GM23248 (cell line): ENCODE measurements at regions not wholly inside any gene's neighbourhood (a gene's known extent, or its start where the extent isn't known, plus 50 kb on each side); places are given as distances from the start of the nearest gene placed in this dataset.

ENCODE experiments used
- DNase-seq: peaks from one replicate; pipeline ENCODE4 v3.0.0-alpha.2; 2015
- H2AFZ ChIP-seq: fragments of 200-600 bp; sonication (generic); 2 replicates; pipeline ENCODE4 v1.6.1; 2016; ENCODE audit warnings: antibody characterized with exemption
- H3F3A ChIP-seq: fragments of 200-600 bp; sonication (generic); 2 replicates; pipeline ENCODE4 v1.6.1; 2016; ENCODE audit warnings: mild to moderate bottlenecking, antibody characterized with exemption, mixed run types; ENCODE audit not compliant: insufficient read depth
- H3K27ac ChIP-seq: fragments of 200-600 bp; sonication (generic); 2 replicates; pipeline ENCODE4 v1.5.1; 2016; ENCODE audit warnings: mild to moderate bottlenecking
- H3K27me3 ChIP-seq: fragments of 200-600 bp; sonication (generic); replicated peaks from 2 replicates; pipeline ENCODE4 v1.6.1; 2016; ENCODE audit warnings: mild to moderate bottlenecking; ENCODE audit not compliant: insufficient read depth
- H3K36me3 ChIP-seq: fragments of 200-600 bp; sonication (generic); 2 replicates; pipeline ENCODE4 v1.6.1; 2016; ENCODE audit warnings: low read depth, mild to moderate bottlenecking
- H3K4me1 ChIP-seq: fragments of 200-600 bp; sonication (generic); 2 replicates; pipeline ENCODE4 v1.6.1; 2016; ENCODE audit warnings: mild to moderate bottlenecking; ENCODE audit not compliant: insufficient read depth
- H3K4me2 ChIP-seq: fragments of 200-600 bp; sonication (generic); one replicate; pipeline ENCODE4 v1.6.1; 2016; ENCODE audit warnings: mild to moderate bottlenecking; ENCODE audit not compliant: unreplicated experiment
- H3K4me3 ChIP-seq: fragments of 200-600 bp; sonication (generic); 2 replicates; pipeline ENCODE4 v1.5.1; 2016; ENCODE audit warnings: mild to moderate bottlenecking
- H3K79me2 ChIP-seq: fragments of 200-600 bp; sonication (generic); 2 replicates; pipeline ENCODE4 v1.6.1; 2016; ENCODE audit warnings: mild to moderate bottlenecking; ENCODE audit not compliant: insufficient read depth
- H3K9ac ChIP-seq: fragments of 200-600 bp; sonication (generic); 2 replicates; pipeline ENCODE4 v1.6.1; 2016; ENCODE audit warnings: mild to moderate bottlenecking
- H3K9me2 ChIP-seq: fragments of 200-600 bp; sonication (generic); 2 replicates; pipeline ENCODE4 v1.6.1; 2016; ENCODE audit warnings: mixed run types, mild to moderate bottlenecking, moderate library complexity; ENCODE audit not compliant: insufficient read depth
- H3K9me3 ChIP-seq: fragments of 200-600 bp; sonication (generic); one replicate; pipeline ENCODE4 v1.6.1; 2017; ENCODE audit warnings: low read depth
- H4K20me1 ChIP-seq: fragments of 200-600 bp; sonication (generic); 2 replicates; pipeline ENCODE4 v1.6.0; 2016; ENCODE audit not compliant: insufficient read depth
- EZH2 ChIP-seq: fragments of 200-600 bp; sonication (generic); IDR thresholded peaks from 2 replicates; pipeline ENCODE4 v1.6.1; 2018; ENCODE audit warnings: antibody characterized with exemption, mild to moderate bottlenecking; ENCODE audit not compliant: insufficient read depth, poor library complexity, severe bottlenecking
- EZH2phosphoT487 ChIP-seq: fragments of 200-600 bp; sonication (generic); IDR thresholded peaks from 2 replicates; pipeline ENCODE4 v1.6.1; 2018; ENCODE audit warnings: antibody characterized with exemption, moderate library complexity, mild to moderate bottlenecking, low read depth; ENCODE audit not compliant: insufficient read depth
- WGBS, 2 experiments: methylation state at CpG; one replicate each; pipeline ENCODE4 v1.1.6; 2015 to 2017; ENCODE audit warnings: low lambda C conversion rate in 2 of 2, low coverage in 1 of 2; ENCODE audit errors: missing lambda C conversion rate in 2 of 2; 5-methylcytosine and 5-hydroxymethylcytosine counted together
- in situ Hi-C: fragments of 300-500 bp; cut with MboI; formaldehyde crosslinking; loops from 2 replicates; pipeline ENCODE4 v1.15.0; 2020

- H3K4me3 ChIP-seq = no peak overlapping the region
- in situ Hi-C loops = no loop called here
- H3K27ac ChIP-seq = no peak overlapping the region
- H3K36me3 ChIP-seq = no peaks in the 10 kb centered on the region
- 42 to 55% methylated on average over 3 of the region's 3 CpGs for WGBS, 2 experiments
- no peak overlapping the region for H3K4me2 ChIP-seq
- H3K79me2 ChIP-seq = no peaks in the 10 kb centered on the region
- H3K27me3 ChIP-seq = peaks cover 16% of the 10 kb centered on the region
- no peak overlapping the region for H3K9ac ChIP-seq
- TF ChIP-seq EZH2 = no peak
- no peak for DNase-seq
- H3K9me2 ChIP-seq = no peaks in the 10 kb centered on the region
- no peaks in the 10 kb centered on the region for H4K20me1 ChIP-seq
- H3K4me1 ChIP-seq = no peaks in the 10 kb centered on the region
- H3K9me3 ChIP-seq = no peaks in the 10 kb centered on the region
- H2AFZ ChIP-seq = no peak overlapping the region
- H3F3A ChIP-seq = no peaks in the 10 kb centered on the region
Measured at GRCh38 chr9:82554381-82554780, 508.6 kb downstream of the RASEF start.

- H3K27me3 ChIP-seq = peaks cover 10% of the 10 kb centered on the region; the same call in 1 of the 2 replicates
- TF ChIP-seq EZH2phosphoT487 (no peak), EZH2 (no peak)
- H3K79me2 ChIP-seq = no peaks in the 10 kb centered on the region
- no peaks in the 10 kb centered on the region for H3F3A ChIP-seq
- no peak for DNase-seq
- H3K36me3 ChIP-seq = no peaks in the 10 kb centered on the region
- H3K4me3 ChIP-seq = no peak overlapping the region
- in situ Hi-C loops = no loop called here
- H3K9me3 ChIP-seq = no peaks in the 10 kb centered on the region
- no peak overlapping the region for H3K9ac ChIP-seq
- 13 to 21% methylated on average over 1 of the region's 1 CpG for WGBS, 2 experiments
- no peak overlapping the region for H3K27ac ChIP-seq
- H3K9me2 ChIP-seq = no peaks in the 10 kb centered on the region
- H3K4me2 ChIP-seq = no peak overlapping the region
- H2AFZ ChIP-seq = no peak overlapping the region
- no peaks in the 10 kb centered on the region for H3K4me1 ChIP-seq
- H4K20me1 ChIP-seq = no peaks in the 10 kb centered on the region
Measured at GRCh38 chr9:82555031-82555430, 507.9 kb downstream of the RASEF start.

GRCh38 chr9:82555431-82556051 is 507.4 kb downstream of the RASEF start:
- peaks cover 7% of the 10 kb centered on the region; the same call in 1 of the 2 replicates for H3K27me3 ChIP-seq
- in situ Hi-C loops = no loop called here
- no peaks in the 10 kb centered on the region for H3K36me3 ChIP-seq
- no peaks in the 10 kb centered on the region for H3K79me2 ChIP-seq
- no peak overlapping the region for H3K27ac ChIP-seq
- H3K4me1 ChIP-seq = no peaks in the 10 kb centered on the region
- H4K20me1 ChIP-seq = no peaks in the 10 kb centered on the region
- DNase-seq = no peak
- H3K9ac ChIP-seq = no peak overlapping the region
- no peak overlapping the region for H3K4me3 ChIP-seq
- H3K9me2 ChIP-seq = no peaks in the 10 kb centered on the region
- no peak overlapping the region for H2AFZ ChIP-seq
- no peak overlapping the region for H3K4me2 ChIP-seq
- H3F3A ChIP-seq = no peaks in the 10 kb centered on the region
- no peaks in the 10 kb centered on the region for H3K9me3 ChIP-seq
- WGBS, 2 experiments = 34 to 37% methylated on average over 7 of the region's 7 CpGs
- TF ChIP-seq EZH2phosphoT487 (no peak), EZH2 (no peak)

- no peak for DNase-seq
- Histone ChIP-seq H3K9me2 (no peaks in the 10 kb centered on the region), H3K4me3 (no peak overlapping the region), H3F3A (no peaks in the 10 kb centered on the region), H3K36me3 (no peaks in the 10 kb centered on the region), H3K4me2 (no peak overlapping the region), H3K9ac (no peak overlapping the region), H3K27me3 (no peaks in the 10 kb centered on the region), H2AFZ (no peak overlapping the region), H3K79me2 (no peaks in the 10 kb centered on the region), H3K27ac (no peak overlapping the region), H3K4me1 (no peaks in the 10 kb centered on the region), H3K9me3 (no peaks in the 10 kb centered on the region), H4K20me1 (no peaks in the 10 kb centered on the region)
- in situ Hi-C loops = no loop called here
- no peak for TF ChIP-seq EZH2phosphoT487
- no peak for TF ChIP-seq EZH2
- 24 to 38% methylated on average over 1 of the region's 1 CpG for WGBS, 2 experiments
Measured at GRCh38 chr9:82558346-82558745, 504.6 kb downstream of the RASEF start.
